BJ (cell line): ENCODE measurements at regions not wholly inside any gene's neighbourhood (a gene's known extent, or its start where the extent isn't known, plus 50 kb on each side); places are given as distances from the start of the nearest gene placed in this dataset.

Source experiments
- CTCF ChIA-PET: fragments of 350-600 bp; formaldehyde crosslinking; extraction: SDS; loops from one replicate; lab custom pipeline; 2021; ENCODE audit warnings: antibody characterized with exemption, inconsistent platforms; lab: Yijun Ruan, JAX
- POLR2A ChIA-PET: fragments of 300-600 bp; sonication (Branson Sonifier 250); formaldehyde crosslinking; extraction: SDS; loops from one replicate; lab custom pipeline; 2021; ENCODE audit warnings: antibody characterized with exemption; lab: Charles Lee
- DNase-seq: peaks from one replicate; pipeline ENCODE4 v3.0.0-alpha.2; 2011; ENCODE audit warnings: low read depth
- H3K27me3 ChIP-seq: 2 replicates; pipeline ENCODE4 v1.6.0; 2011; ENCODE audit warnings: low read length; ENCODE audit not compliant: control insufficient read depth, insufficient read depth
- H3K36me3 ChIP-seq: 2 replicates; pipeline ENCODE4 v1.5.1; 2011; ENCODE audit warnings: low read length; ENCODE audit not compliant: control insufficient read depth, insufficient read depth
- H3K4me3 ChIP-seq: 2 replicates; pipeline ENCODE4 v1.5.1; 2011; ENCODE audit warnings: low read depth, mild to moderate bottlenecking, control low read depth, low read length
- CTCF ChIP-seq: IDR thresholded peaks from 2 replicates; pipeline ENCODE4 v1.5.1; 2011; ENCODE audit warnings: low read depth, mild to moderate bottlenecking, control low read depth, inconsistent platforms, low read length, moderate library complexity; ENCODE audit not compliant: insufficient read depth

GRCh38 chr18:5049124-5049523 is 147.9 kb downstream of the AKAIN1 start:
- ChIA-PET POLR2A (no interaction called here), CTCF (interaction anchor here (1.3 kb wide), 1 partner anchor 8 kb away, joined by 5 read pairs; no protein-coding TSS in a partner anchor)
- DNase-seq: no peak
- H3K36me3 ChIP-seq: no peaks in the 10 kb centered on the region
- TF ChIP-seq CTCF: no peak
- H3K4me3 ChIP-seq: no peak overlapping the region
- no peaks in the 10 kb centered on the region for H3K27me3 ChIP-seq

GRCh38 chr18:5040476-5040875 is 156.6 kb downstream of the AKAIN1 start:
- no peak for DNase-seq
- H3K4me3 ChIP-seq: no peak overlapping the region
- POLR2A ChIA-PET: no interaction called here
- H3K27me3 ChIP-seq: no peaks in the 10 kb centered on the region
- CTCF ChIA-PET: no interaction called here
- no peaks in the 10 kb centered on the region for H3K36me3 ChIP-seq
- TF ChIP-seq CTCF: no peak

DNA sequence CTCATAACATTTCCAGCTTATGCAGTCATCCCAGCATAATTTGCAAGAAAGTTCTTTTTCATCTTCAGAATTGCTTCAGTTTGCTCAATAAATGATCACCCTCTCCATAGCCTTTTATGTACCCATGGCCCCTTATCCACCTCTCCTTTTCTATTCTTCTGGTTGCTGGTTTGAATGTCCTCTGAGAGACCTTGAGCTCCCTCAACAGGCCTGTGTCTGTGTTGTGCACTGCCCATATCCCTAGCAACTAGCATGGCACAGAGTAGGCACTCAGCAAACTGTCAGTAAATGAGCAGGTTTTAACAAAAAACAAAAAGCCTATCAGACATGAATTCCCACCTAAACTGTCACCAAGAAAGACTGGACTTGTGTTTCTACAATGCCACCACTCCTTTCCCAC is 160.5 kb downstream of the AKAIN1 start:
- no peak for DNase-seq
- no peak for TF ChIP-seq CTCF
- ChIA-PET POLR2A (no interaction called here), CTCF (no interaction called here)
- H3K27me3 ChIP-seq: no peaks in the 10 kb centered on the region
- H3K4me3 ChIP-seq: no peak overlapping the region
- H3K36me3 ChIP-seq: no peaks in the 10 kb centered on the region

DNA sequence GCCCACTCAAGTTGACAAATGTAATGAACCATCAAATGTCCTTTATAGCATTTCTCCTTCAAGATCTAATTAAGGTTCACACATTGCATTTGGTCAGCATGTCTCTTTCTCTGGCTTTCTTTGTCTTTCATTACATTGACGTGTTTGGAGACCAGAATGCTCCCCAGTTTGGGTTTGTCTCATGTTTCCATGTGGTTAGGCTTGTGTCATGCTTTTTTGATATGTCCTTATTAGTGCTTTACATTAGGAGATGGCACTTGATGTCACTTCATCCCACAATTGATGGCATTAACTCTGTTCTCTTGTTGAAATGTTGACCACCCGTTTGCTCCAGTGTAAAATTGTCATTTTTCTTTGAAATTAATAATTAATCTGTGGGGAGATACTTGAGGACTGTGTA is 165.8 kb downstream of the AKAIN1 start:
- Histone ChIP-seq H3K27me3 (no peaks in the 10 kb centered on the region), H3K4me3 (no peak overlapping the region), H3K36me3 (no peaks in the 10 kb centered on the region)
- no peak for DNase-seq
- CTCF ChIA-PET: no interaction called here
- no peak for TF ChIP-seq CTCF
- POLR2A ChIA-PET: no interaction called here

- H3K4me3 ChIP-seq: no peak overlapping the region
- POLR2A ChIA-PET: no interaction called here
- no peak for DNase-seq
- H3K36me3 ChIP-seq: no peaks in the 10 kb centered on the region
- H3K27me3 ChIP-seq: no peaks in the 10 kb centered on the region
- TF ChIP-seq CTCF: no peak
- CTCF ChIA-PET: no interaction called here
These were observed 166.4 kb downstream of the AKAIN1 start for GRCh38 chr18:5030636-5031035.
